Suprapubic skin (tissue), 3 donors: ENCODE measurements at regions not wholly inside any gene's neighbourhood (a gene's known extent, or its start where the extent isn't known, plus 50 kb on each side); places are given as distances from the start of the nearest gene placed in this dataset.

Experiments used
- POLR2A ChIP-seq, 2 donors: fragments of 450-650 bp; IDR thresholded peaks; one replicate each; pipeline ENCODE4 v1.6.1; 2017; ENCODE audit warnings: antibody characterized with exemption in 2 of 2, mild to moderate bottlenecking in 2 of 2, moderate library complexity in 2 of 2
- TF ChIP-seq, protein P1 (sequence below), 2 donors: fragments of 200-600 bp in 1 of 2; fragments of 450-650 bp in 1 of 2; sonication (generic) in 1 of 2; IDR thresholded peaks; one replicate each; pipeline ENCODE4 v1.5.1; 2016 to 2019; ENCODE audit warnings: antibody characterized with exemption in 2 of 2, mild to moderate bottlenecking in 1 of 2, moderate library complexity in 1 of 2

- no peak for TF ChIP-seq POLR2A (IDR thresholded peaks at IDR 0.05)
- TF ChIP-seq, protein P1, sequence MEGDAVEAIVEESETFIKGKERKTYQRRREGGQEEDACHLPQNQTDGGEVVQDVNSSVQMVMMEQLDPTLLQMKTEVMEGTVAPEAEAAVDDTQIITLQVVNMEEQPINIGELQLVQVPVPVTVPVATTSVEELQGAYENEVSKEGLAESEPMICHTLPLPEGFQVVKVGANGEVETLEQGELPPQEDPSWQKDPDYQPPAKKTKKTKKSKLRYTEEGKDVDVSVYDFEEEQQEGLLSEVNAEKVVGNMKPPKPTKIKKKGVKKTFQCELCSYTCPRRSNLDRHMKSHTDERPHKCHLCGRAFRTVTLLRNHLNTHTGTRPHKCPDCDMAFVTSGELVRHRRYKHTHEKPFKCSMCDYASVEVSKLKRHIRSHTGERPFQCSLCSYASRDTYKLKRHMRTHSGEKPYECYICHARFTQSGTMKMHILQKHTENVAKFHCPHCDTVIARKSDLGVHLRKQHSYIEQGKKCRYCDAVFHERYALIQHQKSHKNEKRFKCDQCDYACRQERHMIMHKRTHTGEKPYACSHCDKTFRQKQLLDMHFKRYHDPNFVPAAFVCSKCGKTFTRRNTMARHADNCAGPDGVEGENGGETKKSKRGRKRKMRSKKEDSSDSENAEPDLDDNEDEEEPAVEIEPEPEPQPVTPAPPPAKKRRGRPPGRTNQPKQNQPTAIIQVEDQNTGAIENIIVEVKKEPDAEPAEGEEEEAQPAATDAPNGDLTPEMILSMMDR (IDR thresholded peaks at IDR 0.05), result no peak
Measured at GRCh38 chr14:92259613-92260357, 63.2 kb upstream of the SLC24A4 start.
